DND-41 (cell line): ENCODE measurements at regions not wholly inside any gene's neighbourhood (a gene's known extent, or its start where the extent isn't known, plus 50 kb on each side); places are given as distances from the start of the nearest gene placed in this dataset.

Experiments
- CTCF ChIP-seq: IDR thresholded peaks from 2 replicates; pipeline ENCODE4 v1.5.1; 2012; ENCODE audit warnings: borderline replicate concordance, low read length, moderate library complexity, mild to moderate bottlenecking; ENCODE audit not compliant: poor library complexity, severe bottlenecking; ENCODE audit errors: extremely low read depth
- EZH2 ChIP-seq: IDR thresholded peaks from 3 replicates; pipeline ENCODE4 v1.6.1; 2012; ENCODE audit warnings: borderline replicate concordance, low read depth, mild to moderate bottlenecking, moderate library complexity, low read length, inconsistent platforms; ENCODE audit not compliant: severe bottlenecking

GRCh38 chr10:36051500-36051991 is 409.4 kb upstream of the FZD8 start:
- TF ChIP-seq CTCF, result no peak
- no peak for TF ChIP-seq EZH2
